ENCODE measurements at regions not wholly inside any gene's neighbourhood (a gene's known extent, or its start where the extent isn't known, plus 50 kb on each side); places are given as distances from the start of the nearest gene placed in this dataset.

GRCh38 chr11:87909178-87909577 lies 266.1 kb downstream of the RAB38 start:
- no peaks in the 10 kb centered on the region for H3K27me3 ChIP-seq
- DNase-seq, result no peak
- H3K27ac ChIP-seq, result no peak overlapping the region
- TF ChIP-seq CTCF (IDR thresholded peaks at IDR 0.05), result no peak
- no peak for TF ChIP-seq POLR2A (IDR thresholded peaks at IDR 0.05)
- no peak overlapping the region for H3K4me3 ChIP-seq
- H3K4me1 ChIP-seq, result no peaks in the 10 kb centered on the region
- no peaks in the 10 kb centered on the region for H3K9me3 ChIP-seq
- H3K36me3 ChIP-seq, result no peaks in the 10 kb centered on the region

GRCh38 chr11:87908086-87908485 lies 267.2 kb downstream of the RAB38 start:
- Histone ChIP-seq H3K4me1 (no peaks in the 10 kb centered on the region), H3K27me3 (no peaks in the 10 kb centered on the region), H3K36me3 (no peaks in the 10 kb centered on the region), H3K9me3 (no peaks in the 10 kb centered on the region), H3K4me3 (no peak overlapping the region), H3K27ac (no peak overlapping the region)
- no peak for DNase-seq
- no peak for TF ChIP-seq POLR2A (IDR thresholded peaks at IDR 0.05)
- no peak for TF ChIP-seq CTCF (IDR thresholded peaks at IDR 0.05)

GRCh38 chr11:87903345-87903744 lies 271.9 kb downstream of the RAB38 start:
- Histone ChIP-seq H3K36me3 (no peaks in the 10 kb centered on the region), H3K9me3 (no peaks in the 10 kb centered on the region), H3K27me3 (no peaks in the 10 kb centered on the region), H3K4me1 (no peaks in the 10 kb centered on the region), H3K4me3 (no peak overlapping the region), H3K27ac (no peak overlapping the region)
- TF ChIP-seq CTCF (IDR thresholded peaks at IDR 0.05), result no peak
- TF ChIP-seq POLR2A (IDR thresholded peaks at IDR 0.05), result no peak
- DNase-seq, result no peak

- TF ChIP-seq POLR2A (IDR thresholded peaks at IDR 0.05) (no peak), CTCF (IDR thresholded peaks at IDR 0.05) (no peak)
- H3K4me3 ChIP-seq, result no peak overlapping the region
- H3K36me3 ChIP-seq, result no peaks in the 10 kb centered on the region
- H3K4me1 ChIP-seq, result no peaks in the 10 kb centered on the region
- no peaks in the 10 kb centered on the region for H3K27me3 ChIP-seq
- no peak overlapping the region for H3K27ac ChIP-seq
- DNase-seq, result no peak
- no peaks in the 10 kb centered on the region for H3K9me3 ChIP-seq
Observed at GRCh38 chr11:87901341-87901740, 273.9 kb downstream of the RAB38 start.

- Histone ChIP-seq H3K27me3 (no peaks in the 10 kb centered on the region), H3K4me1 (no peaks in the 10 kb centered on the region), H3K4me3 (no peak overlapping the region), H3K27ac (no peak overlapping the region), H3K9me3 (no peaks in the 10 kb centered on the region), H3K36me3 (no peaks in the 10 kb centered on the region)
- TF ChIP-seq CTCF (IDR thresholded peaks at IDR 0.05) (no peak), POLR2A (IDR thresholded peaks at IDR 0.05) (no peak)
- DNase-seq, result no peak
Observed at GRCh38 chr11:87897921-87898320, 277.3 kb downstream of the RAB38 start.

- no peaks in the 10 kb centered on the region for H3K4me1 ChIP-seq
- H3K4me3 ChIP-seq, result no peak overlapping the region
- H3K9me3 ChIP-seq, result no peaks in the 10 kb centered on the region
- DNase-seq, result no peak
- H3K36me3 ChIP-seq, result no peaks in the 10 kb centered on the region
- H3K27me3 ChIP-seq, result no peaks in the 10 kb centered on the region
- H3K27ac ChIP-seq, result no peak overlapping the region
- TF ChIP-seq POLR2A (IDR thresholded peaks at IDR 0.05) (no peak), CTCF (IDR thresholded peaks at IDR 0.05) (no peak)
Observed at GRCh38 chr11:87897071-87897470, 278.2 kb downstream of the RAB38 start.

All from Peyer's patch (tissue), 4 donors.